ENCODE measurements at regions not wholly inside any gene's neighbourhood (a gene's known extent, or its start where the extent isn't known, plus 50 kb on each side); places are given as distances from the start of the nearest gene placed in this dataset.

GRCh38 chr2:6480514-6480913 is 385.2 kb downstream of the CMPK2 start:
- DNase-seq = no peak

GRCh38 chr2:6482256-6482655 is 383.5 kb downstream of the CMPK2 start:
- DNase-seq = no peak

- no peak for DNase-seq
These were observed 377.9 kb downstream of the CMPK2 start for GRCh38 chr2:6487765-6488164.

- DNase-seq = no peak
These were observed 373.1 kb downstream of the CMPK2 start for GRCh38 chr2:6492573-6492972.

GRCh38 chr2:6493266-6493665 is 372.4 kb downstream of the CMPK2 start:
- DNase-seq = no peak

- no peak for DNase-seq
These were observed 372.0 kb downstream of the CMPK2 start for GRCh38 chr2:6493669-6494068.

GRCh38 chr2:6495466-6495865 is 370.2 kb downstream of the CMPK2 start:
- no peak for DNase-seq

- no peak for DNase-seq
These were observed 369.3 kb downstream of the CMPK2 start for GRCh38 chr2:6496376-6496775.

- no peak for DNase-seq
These were observed 368.7 kb downstream of the CMPK2 start for GRCh38 chr2:6497048-6497447.

GRCh38 chr2:6498841-6499240 is 366.9 kb downstream of the CMPK2 start:
- no peak for DNase-seq

- DNase-seq = no peak
These were observed 366.0 kb downstream of the CMPK2 start for GRCh38 chr2:6499691-6500090.

- no peak for DNase-seq
These were observed 359.3 kb downstream of the CMPK2 start for GRCh38 chr2:6506361-6506794.

- no peak for DNase-seq
These were observed 358.8 kb downstream of the CMPK2 start for GRCh38 chr2:6506859-6507258.

- no peak for DNase-seq
These were observed 355.2 kb downstream of the CMPK2 start for GRCh38 chr2:6510532-6510931.

GRCh38 chr2:6512589-6512988 is 353.1 kb downstream of the CMPK2 start:
- DNase-seq = no peak

- DNase-seq = no peak
These were observed 349.0 kb downstream of the CMPK2 start for GRCh38 chr2:6516674-6517073.

GRCh38 chr2:6518361-6518760 is 347.3 kb downstream of the CMPK2 start:
- DNase-seq = no peak

- DNase-seq = no peak
These were observed 342.2 kb downstream of the CMPK2 start for GRCh38 chr2:6523476-6523875.

- DNase-seq = peak; percentile 34
These were observed 340.8 kb downstream of the CMPK2 start for GRCh38 chr2:6524691-6525474.

GRCh38 chr2:6525475-6525964 is 340.2 kb downstream of the CMPK2 start:
- DNase-seq = no peak

- DNase-seq = no peak
These were observed 339.4 kb downstream of the CMPK2 start for GRCh38 chr2:6526093-6526824.

- DNase-seq = no peak
These were observed 334.4 kb downstream of the CMPK2 start for GRCh38 chr2:6531304-6531703.

GRCh38 chr2:6535572-6535971 is 330.1 kb downstream of the CMPK2 start:
- no peak for DNase-seq

- DNase-seq = no peak
These were observed 327.1 kb downstream of the CMPK2 start for GRCh38 chr2:6538607-6539006.

All from right kidney (tissue), 1 donor.